Breast epithelium (tissue), 3 donors: ENCODE measurements at regions not wholly inside any gene's neighbourhood (a gene's known extent, or its start where the extent isn't known, plus 50 kb on each side); places are given as distances from the start of the nearest gene placed in this dataset.

Experiments used
- POLR2AphosphoS5 ChIP-seq, 3 donors: sonication (generic); formaldehyde crosslinking; IDR thresholded peaks; one replicate each; pipeline ENCODE4 v1.6.1; 2017; ENCODE audit warnings: antibody characterized with exemption in 3 of 3
- TF ChIP-seq, protein P1 (sequence below), 3 donors: fragments of 450-650 bp; IDR thresholded peaks; one replicate each; pipeline ENCODE4 v1.5.1; 2016 to 2017; ENCODE audit warnings: antibody characterized with exemption in 3 of 3, mild to moderate bottlenecking in 3 of 3, moderate library complexity in 3 of 3

DNA sequence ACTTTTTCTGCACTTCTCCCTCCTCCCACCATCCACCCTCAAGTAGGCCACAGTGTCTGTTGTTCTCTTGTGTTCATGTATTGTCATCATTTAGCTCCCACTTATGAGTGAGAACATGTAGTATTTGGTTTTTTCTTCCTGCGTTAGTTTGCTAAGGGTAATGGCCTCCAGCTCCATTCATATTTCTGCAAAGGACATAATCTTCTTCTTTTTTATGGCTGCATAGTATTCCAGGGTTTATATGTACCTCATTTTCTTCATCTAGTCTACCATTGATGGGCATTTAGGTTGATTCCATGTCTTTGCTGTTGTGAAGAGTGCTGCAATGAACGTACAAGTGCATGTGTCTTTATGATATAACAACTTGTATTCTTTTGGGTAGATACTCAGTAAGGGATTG is 230.4 kb downstream of the ARL4A start:
- no peak for TF ChIP-seq POLR2AphosphoS5 (IDR thresholded peaks at IDR 0.05)
- TF ChIP-seq, protein P1, sequence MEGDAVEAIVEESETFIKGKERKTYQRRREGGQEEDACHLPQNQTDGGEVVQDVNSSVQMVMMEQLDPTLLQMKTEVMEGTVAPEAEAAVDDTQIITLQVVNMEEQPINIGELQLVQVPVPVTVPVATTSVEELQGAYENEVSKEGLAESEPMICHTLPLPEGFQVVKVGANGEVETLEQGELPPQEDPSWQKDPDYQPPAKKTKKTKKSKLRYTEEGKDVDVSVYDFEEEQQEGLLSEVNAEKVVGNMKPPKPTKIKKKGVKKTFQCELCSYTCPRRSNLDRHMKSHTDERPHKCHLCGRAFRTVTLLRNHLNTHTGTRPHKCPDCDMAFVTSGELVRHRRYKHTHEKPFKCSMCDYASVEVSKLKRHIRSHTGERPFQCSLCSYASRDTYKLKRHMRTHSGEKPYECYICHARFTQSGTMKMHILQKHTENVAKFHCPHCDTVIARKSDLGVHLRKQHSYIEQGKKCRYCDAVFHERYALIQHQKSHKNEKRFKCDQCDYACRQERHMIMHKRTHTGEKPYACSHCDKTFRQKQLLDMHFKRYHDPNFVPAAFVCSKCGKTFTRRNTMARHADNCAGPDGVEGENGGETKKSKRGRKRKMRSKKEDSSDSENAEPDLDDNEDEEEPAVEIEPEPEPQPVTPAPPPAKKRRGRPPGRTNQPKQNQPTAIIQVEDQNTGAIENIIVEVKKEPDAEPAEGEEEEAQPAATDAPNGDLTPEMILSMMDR (IDR thresholded peaks at IDR 0.05): no peak
